Hepatocyte (in vitro differentiated cells): ENCODE measurements at regions not wholly inside any gene's neighbourhood (a gene's known extent, or its start where the extent isn't known, plus 50 kb on each side); places are given as distances from the start of the nearest gene placed in this dataset.
"Not testable (repeated sequence)": the region's sequence is repeated elsewhere in the genome, so short reads cannot be mapped to it uniquely, and the experiment has no call there.

Experiments
- CTCF ChIP-seq: fragments of 200-600 bp; sonication (generic); IDR thresholded peaks from 2 replicates; pipeline ENCODE4 v1.5.1; 2016; ENCODE audit warnings: antibody characterized with exemption, mild to moderate bottlenecking; ENCODE audit not compliant: poor library complexity
- EZH2 ChIP-seq: fragments of 200-600 bp; sonication (generic); IDR thresholded peaks from 2 replicates; pipeline ENCODE4 v1.6.1; 2016; ENCODE audit warnings: antibody characterized with exemption, mild to moderate bottlenecking, borderline replicate concordance

DNA sequence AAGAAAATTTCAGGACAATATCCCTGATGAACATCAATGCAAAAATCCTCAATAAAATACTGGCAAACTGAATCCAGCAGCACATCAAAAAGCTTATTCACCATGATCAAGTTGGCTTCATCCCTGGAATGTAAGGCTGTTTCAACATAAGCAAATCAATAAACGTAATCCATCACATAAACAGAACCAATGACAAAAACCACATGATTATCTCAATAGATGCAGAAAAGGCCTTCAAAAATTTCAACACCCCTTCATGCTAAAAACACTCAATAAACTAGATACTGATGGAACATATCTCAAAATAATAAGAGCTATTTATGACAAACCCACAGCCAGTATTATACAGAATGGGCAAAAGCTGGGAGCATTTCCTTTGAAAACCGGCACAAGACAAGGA, 177.7 kb downstream of the PCDH18 start:
- not testable (repeated sequence) for TF ChIP-seq CTCF, EZH2
